Breast epithelium (tissue), 4 donors: ENCODE measurements at regions not wholly inside any gene's neighbourhood (a gene's known extent, or its start where the extent isn't known, plus 50 kb on each side); places are given as distances from the start of the nearest gene placed in this dataset.

Source experiments
- DNase-seq, 2 donors: peaks; one replicate each; pipeline ENCODE4 v3.0.0-alpha.2; 2019; ENCODE audit warnings: low spot score in 2 of 2
- H3K27ac ChIP-seq, 2 donors: fragments of 200-600 bp; sonication (generic) in 1 of 2; one replicate each; pipeline ENCODE4 v1.5.1; 2016 to 2019; ENCODE audit warnings: mild to moderate bottlenecking in 1 of 2
- H3K27me3 ChIP-seq, 2 donors: fragments of 200-600 bp; sonication (generic) in 1 of 2; one replicate each; pipeline versions ENCODE4 v1.5.1 to v1.6.0; 2017 to 2019; ENCODE audit warnings: control low read depth in 1 of 2, mild to moderate bottlenecking in 1 of 2
- H3K36me3 ChIP-seq: fragments of 200-600 bp; one replicate; pipeline ENCODE4 v1.5.1; 2019
- H3K4me1 ChIP-seq, 2 donors: fragments of 200-600 bp; sonication (generic); one replicate each; pipeline ENCODE4 v1.5.1; 2016 to 2019; ENCODE audit warnings: control low read depth in 1 of 2
- H3K4me3 ChIP-seq, 3 donors: fragments of 200-600 bp; sonication (generic); 1 replicate in 2 of 3; 2 replicates in 1 of 3; pipeline ENCODE4 v1.5.1; 2016 to 2019; ENCODE audit warnings: mild to moderate bottlenecking in 3 of 3, moderate library complexity in 2 of 3
- H3K9me3 ChIP-seq, 2 donors: fragments of 200-600 bp; sonication (generic) in 1 of 2; one replicate each; pipeline ENCODE4 v1.5.1; 2016 to 2019; ENCODE audit warnings: control low read depth in 1 of 2
- POLR2A ChIP-seq: fragments of 450-650 bp; IDR thresholded peaks from one replicate; pipeline ENCODE4 v1.6.1; 2016; ENCODE audit warnings: antibody characterized with exemption, mild to moderate bottlenecking, moderate library complexity
- POLR2AphosphoS5 ChIP-seq, 3 donors: sonication (generic); formaldehyde crosslinking; IDR thresholded peaks; one replicate each; pipeline ENCODE4 v1.6.1; 2017; ENCODE audit warnings: antibody characterized with exemption in 3 of 3
- intact Hi-C: fragments of 100-400 bp; cut with DNase I; formaldehyde crosslinking; loops from one replicate; pipeline ENCODE4 v1.15.1; 2023; ENCODE audit warnings: low total_unique reads
- TF ChIP-seq, protein P1 (sequence below), 3 donors: fragments of 450-650 bp; IDR thresholded peaks; one replicate each; pipeline ENCODE4 v1.5.1; 2016 to 2017; ENCODE audit warnings: antibody characterized with exemption in 3 of 3, mild to moderate bottlenecking in 3 of 3, moderate library complexity in 3 of 3

DNA sequence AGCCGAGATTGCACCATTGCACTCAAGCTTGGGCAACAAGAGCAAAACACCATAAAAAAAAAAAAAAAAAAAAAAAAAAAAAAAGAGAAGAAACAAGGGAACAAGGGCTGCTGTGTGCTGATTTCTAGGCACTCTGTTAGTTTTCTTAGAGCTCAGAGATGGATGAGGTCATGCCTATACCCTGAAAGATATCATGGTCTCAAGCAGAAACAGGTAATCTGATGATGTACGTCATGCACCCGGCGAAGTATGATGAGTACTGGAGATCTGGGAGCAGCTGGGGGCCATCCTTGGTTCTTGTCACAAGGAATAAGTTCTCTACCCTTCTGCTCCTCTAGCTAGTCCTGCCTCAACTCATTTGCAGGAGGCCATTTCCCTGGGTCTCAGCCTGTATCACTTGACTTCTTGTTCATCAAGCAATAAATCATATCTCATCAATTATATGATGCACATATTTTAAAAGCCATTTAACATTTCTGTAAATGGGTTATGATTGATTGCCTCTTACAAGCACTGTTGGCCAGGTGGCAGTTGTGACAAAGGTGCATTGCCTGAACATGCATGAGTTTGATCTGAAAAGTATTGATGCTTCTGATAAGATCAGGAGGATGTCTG, 517.2 kb downstream of the DHX35 start:
- Histone ChIP-seq H3K4me1 (no peaks in the 10 kb centered on the region), H3K4me3 (no peak overlapping the region), H3K9me3 (no peaks in the 10 kb centered on the region), H3K27me3 (no peaks in the 10 kb centered on the region), H3K27ac (no peak overlapping the region), H3K36me3 (no peaks in the 10 kb centered on the region)
- TF ChIP-seq, protein P1, sequence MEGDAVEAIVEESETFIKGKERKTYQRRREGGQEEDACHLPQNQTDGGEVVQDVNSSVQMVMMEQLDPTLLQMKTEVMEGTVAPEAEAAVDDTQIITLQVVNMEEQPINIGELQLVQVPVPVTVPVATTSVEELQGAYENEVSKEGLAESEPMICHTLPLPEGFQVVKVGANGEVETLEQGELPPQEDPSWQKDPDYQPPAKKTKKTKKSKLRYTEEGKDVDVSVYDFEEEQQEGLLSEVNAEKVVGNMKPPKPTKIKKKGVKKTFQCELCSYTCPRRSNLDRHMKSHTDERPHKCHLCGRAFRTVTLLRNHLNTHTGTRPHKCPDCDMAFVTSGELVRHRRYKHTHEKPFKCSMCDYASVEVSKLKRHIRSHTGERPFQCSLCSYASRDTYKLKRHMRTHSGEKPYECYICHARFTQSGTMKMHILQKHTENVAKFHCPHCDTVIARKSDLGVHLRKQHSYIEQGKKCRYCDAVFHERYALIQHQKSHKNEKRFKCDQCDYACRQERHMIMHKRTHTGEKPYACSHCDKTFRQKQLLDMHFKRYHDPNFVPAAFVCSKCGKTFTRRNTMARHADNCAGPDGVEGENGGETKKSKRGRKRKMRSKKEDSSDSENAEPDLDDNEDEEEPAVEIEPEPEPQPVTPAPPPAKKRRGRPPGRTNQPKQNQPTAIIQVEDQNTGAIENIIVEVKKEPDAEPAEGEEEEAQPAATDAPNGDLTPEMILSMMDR (IDR thresholded peaks at IDR 0.05) = no peak
- TF ChIP-seq POLR2AphosphoS5 (IDR thresholded peaks at IDR 0.05) (no peak), POLR2A (no peak)
- no peak for DNase-seq
- intact Hi-C loops = no loop called here

DNA sequence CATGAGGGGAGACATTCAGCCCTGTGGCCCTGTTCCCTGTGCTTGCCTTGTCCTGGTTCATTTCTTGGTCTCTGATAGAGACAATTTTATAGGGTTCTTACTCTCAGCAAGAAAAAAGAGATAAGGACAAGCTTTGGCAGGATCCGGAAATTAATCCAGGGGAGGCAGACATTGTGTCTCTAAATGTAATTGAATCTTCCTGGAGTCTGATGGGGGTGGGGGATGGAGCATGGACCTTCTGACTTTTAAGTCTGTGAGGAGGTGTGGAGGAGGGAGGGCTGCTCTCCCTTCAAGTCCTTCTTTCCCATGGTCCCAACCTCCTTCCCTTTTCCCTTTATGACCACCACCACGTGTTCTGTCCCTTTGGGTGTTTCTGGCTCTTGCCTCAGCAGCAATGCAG, 512.7 kb downstream of the DHX35 start:
- no peak for TF ChIP-seq POLR2A
- TF ChIP-seq, protein P1 (IDR thresholded peaks at IDR 0.05) = no peak
- TF ChIP-seq POLR2AphosphoS5 (IDR thresholded peaks at IDR 0.05) = no peak
- no peak for DNase-seq
- Histone ChIP-seq H3K36me3 (no peaks in the 10 kb centered on the region), H3K4me3 (no peak overlapping the region), H3K27me3 (no peaks in the 10 kb centered on the region), H3K9me3 (no peaks in the 10 kb centered on the region), H3K4me1 (no peaks in the 10 kb centered on the region), H3K27ac (no peak overlapping the region)
- intact Hi-C loops = no loop called here

DNA sequence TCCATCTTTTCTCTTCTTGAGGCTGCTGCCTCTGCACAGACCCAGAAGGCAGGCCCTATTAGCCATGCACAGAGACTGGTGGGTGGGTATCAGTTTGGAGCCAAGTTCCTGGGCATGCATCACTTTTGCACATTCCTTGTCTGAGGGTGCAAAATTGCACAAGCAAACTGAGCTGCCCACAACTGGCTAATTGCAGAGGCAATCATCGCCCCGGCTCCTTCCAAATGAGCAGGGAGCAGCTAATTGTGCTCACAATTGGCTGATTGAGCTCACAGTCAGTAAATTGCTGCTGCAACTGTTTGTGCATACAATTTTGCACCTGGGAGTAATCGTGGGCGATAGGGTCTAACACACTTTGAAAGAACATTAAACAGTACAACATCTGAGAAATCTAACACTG, 511.4 kb downstream of the DHX35 start:
- Histone ChIP-seq H3K27ac (no peak overlapping the region), H3K4me1 (no peaks in the 10 kb centered on the region), H3K4me3 (no peak overlapping the region), H3K36me3 (no peaks in the 10 kb centered on the region), H3K9me3 (no peaks in the 10 kb centered on the region), H3K27me3 (no peaks in the 10 kb centered on the region)
- intact Hi-C loops = no loop called here
- DNase-seq = no peak
- TF ChIP-seq POLR2A (no peak), POLR2AphosphoS5 (IDR thresholded peaks at IDR 0.05) (no peak)
- TF ChIP-seq, protein P1 (IDR thresholded peaks at IDR 0.05) = no peak

DNA sequence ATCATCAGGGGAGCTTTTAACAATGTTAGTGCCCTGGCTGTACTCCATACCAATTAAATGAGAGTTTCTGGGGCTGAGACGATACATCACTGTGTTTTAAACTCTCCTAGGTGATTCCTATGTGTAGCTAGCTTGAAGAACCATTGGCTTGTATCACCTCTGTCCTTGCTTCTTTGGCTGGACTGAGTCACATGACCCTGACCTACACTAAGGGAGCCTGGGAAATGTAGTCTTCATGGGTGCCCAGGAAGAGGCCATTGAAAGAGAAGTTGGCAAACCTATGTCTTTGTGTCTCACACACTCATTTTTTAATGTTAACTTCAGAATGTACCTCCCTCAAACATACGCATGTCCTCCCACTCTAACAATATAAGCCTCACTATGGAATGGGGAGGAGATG, 506.6 kb downstream of the DHX35 start:
- no peak overlapping the region for H3K4me3 ChIP-seq
- H3K27me3 ChIP-seq = no peaks in the 10 kb centered on the region
- no peak for DNase-seq
- no peaks in the 10 kb centered on the region for H3K9me3 ChIP-seq
- no peaks in the 10 kb centered on the region for H3K36me3 ChIP-seq
- H3K27ac ChIP-seq = no peak overlapping the region
- no peak for TF ChIP-seq POLR2A
- TF ChIP-seq, protein P1 (IDR thresholded peaks at IDR 0.05) = no peak
- TF ChIP-seq POLR2AphosphoS5 (IDR thresholded peaks at IDR 0.05) = no peak
- intact Hi-C loops = no loop called here
- H3K4me1 ChIP-seq = no peaks in the 10 kb centered on the region

DNA sequence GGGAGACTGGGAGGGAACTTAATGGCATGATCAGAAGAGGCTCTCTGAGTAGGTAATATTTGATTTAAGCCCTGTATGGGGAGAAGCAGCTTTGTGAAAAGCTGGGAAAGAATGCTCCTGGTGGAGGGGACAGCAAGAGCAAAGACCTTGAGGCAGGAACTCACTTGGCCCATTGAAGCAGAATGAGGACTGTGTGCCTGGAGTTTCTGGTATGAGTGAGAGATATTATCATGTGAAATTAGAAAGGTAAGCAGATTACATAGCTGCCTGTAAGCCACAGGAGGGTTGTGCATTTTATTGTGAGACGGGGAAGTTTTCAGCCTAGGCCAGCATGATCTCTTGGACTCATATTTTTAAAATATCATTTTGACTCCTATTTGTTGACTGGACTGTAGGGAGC, 502.1 kb downstream of the DHX35 start:
- TF ChIP-seq, protein P1 (IDR thresholded peaks at IDR 0.05) = no peak
- TF ChIP-seq POLR2A (no peak), POLR2AphosphoS5 (IDR thresholded peaks at IDR 0.05) (no peak)
- Histone ChIP-seq H3K36me3 (no peaks in the 10 kb centered on the region), H3K4me3 (no peak overlapping the region), H3K27ac (no peak overlapping the region), H3K4me1 (no peaks in the 10 kb centered on the region), H3K27me3 (no peaks in the 10 kb centered on the region), H3K9me3 (no peaks in the 10 kb centered on the region)
- no peak for DNase-seq
- intact Hi-C loops = no loop called here
